GM12878 (cell line): ENCODE measurements at regions not wholly inside any gene's neighbourhood (a gene's known extent, or its start where the extent isn't known, plus 50 kb on each side); places are given as distances from the start of the nearest gene placed in this dataset.

ENCODE experiments used
- ATAC-seq: fragments of 200-7000 bp; cut with Tn5 transposase; 3 replicates; pipeline ENCODE4 v1.9.1; 2020; ENCODE audit warnings: mild to moderate bottlenecking, moderate library complexity
- BruUV-seq: library from RNA; stranded (reverse); fragments of 400-500 nt; replicated peaks from 2 replicates; lab custom pipeline; 2021; lab: Mats Ljungman, UMichigan
- CTCF ChIA-PET: fragments of 300-600 bp; sonication (Branson Sonifier 250); formaldehyde crosslinking; extraction: SDS; loops from one replicate; lab custom pipeline; 2021; ENCODE audit warnings: inconsistent platforms; lab: Yijun Ruan, JAX
- POLR2A ChIA-PET: fragments of 350-600 bp; formaldehyde crosslinking; extraction: SDS; loops from one replicate; lab custom pipeline; 2021; ENCODE audit warnings: inconsistent platforms; lab: Charles Lee
- RAD21 ChIA-PET: fragments of 300-600 bp; sonication (Branson Sonifier 250); formaldehyde crosslinking; loops from one replicate; lab custom pipeline; 2023; ENCODE audit warnings: antibody characterized with exemption; ENCODE audit not compliant: unreplicated experiment; lab: Charles Lee
- SMC1A ChIA-PET: fragments of 300-600 bp; sonication (Branson Sonifier 250); formaldehyde crosslinking; loops from one replicate; lab custom pipeline; 2023; ENCODE audit not compliant: unreplicated experiment, uncharacterized antibody; lab: Charles Lee
- DNase-seq: peaks from one replicate; pipeline ENCODE4 v3.0.0-alpha.2; 2011; ENCODE audit warnings: low read depth, low spot score
- FAIRE-seq: peaks from 3 replicates; lab custom pipeline; 2011; peaks lifted over from hg19 to GRCh38; lab: Jason Lieb, UNC
- H2AFZ ChIP-seq: 2 replicates; pipeline ENCODE4 v1.6.0; 2011; ENCODE audit warnings: low read depth, low read length, control low read depth; ENCODE audit not compliant: control insufficient read depth
- H3K27ac ChIP-seq: 2 replicates; pipeline ENCODE4 v1.5.1; 2011; ENCODE audit warnings: control low read depth; ENCODE audit not compliant: control insufficient read depth, insufficient read depth
- H3K27me3 ChIP-seq, 2 experiments: replicated peaks in 1 of 2; 2 replicates each; pipeline versions ENCODE4 v1.6.0 to v1.6.1; 2011; ENCODE audit warnings: low read length in 1 of 2; ENCODE audit not compliant: control insufficient read depth in 2 of 2, insufficient read depth in 2 of 2
- H3K36me3 ChIP-seq, 2 experiments: 2 replicates each; pipeline ENCODE4 v1.5.1; 2011; ENCODE audit warnings: low read length in 1 of 2; ENCODE audit not compliant: control insufficient read depth in 2 of 2, insufficient read depth in 2 of 2
- H3K4me1 ChIP-seq: 2 replicates; pipeline ENCODE4 v1.6.1; 2011; ENCODE audit warnings: mild to moderate bottlenecking, low read length, moderate library complexity, mixed read lengths; ENCODE audit not compliant: control insufficient read depth, insufficient read depth
- H3K4me2 ChIP-seq: 2 replicates; pipeline ENCODE4 v1.6.0; 2011; ENCODE audit warnings: control low read depth; ENCODE audit not compliant: control insufficient read depth, insufficient read depth
- H3K4me3 ChIP-seq: fragments of 200-600 bp; sonication (generic); 2 replicates; pipeline ENCODE4 v1.5.1; 2016
- H3K79me2 ChIP-seq: 2 replicates; pipeline ENCODE4 v1.6.0; 2011; ENCODE audit warnings: low read length; ENCODE audit not compliant: control insufficient read depth, insufficient read depth
- H3K9ac ChIP-seq: 2 replicates; pipeline ENCODE4 v1.8.0; 2011; ENCODE audit warnings: low read length, control low read depth, mixed read lengths; ENCODE audit not compliant: control insufficient read depth, insufficient read depth
- H3K9me3 ChIP-seq: replicated peaks from 3 replicates; pipeline ENCODE4 v1.5.1; 2011; ENCODE audit warnings: mild to moderate bottlenecking, low read length; ENCODE audit not compliant: control insufficient read depth, insufficient read depth
- H4K20me1 ChIP-seq: 2 replicates; pipeline ENCODE4 v1.6.0; 2011; ENCODE audit not compliant: control insufficient read depth, insufficient read depth
- GATAD2B ChIP-seq: fragments of 450-650 bp; conservative IDR thresholded peaks from 2 replicates; pipeline ENCODE4 v1.6.1; 2017; ENCODE audit warnings: low read depth, mild to moderate bottlenecking, moderate library complexity
- LARP7 ChIP-seq: fragments of 450-650 bp; IDR thresholded peaks from 2 replicates; pipeline ENCODE4 v1.6.1; 2017; ENCODE audit warnings: mild to moderate bottlenecking
- RUNX3 ChIP-seq: IDR thresholded peaks from 2 replicates; pipeline ENCODE4 v1.6.1; 2012; ENCODE audit warnings: low read length, inconsistent platforms
- SIN3A ChIP-seq: IDR thresholded peaks from 2 replicates; pipeline ENCODE4 v1.6.1; 2012; ENCODE audit warnings: low read depth, low read length, improper control_type of control experiment
- SMAD1 ChIP-seq: fragments of 450-650 bp; IDR thresholded peaks from 2 replicates; pipeline ENCODE4 v1.6.1; 2018; ENCODE audit warnings: mild to moderate bottlenecking, low read depth; ENCODE audit not compliant: partially characterized antibody
- SREBF2 ChIP-seq: IDR thresholded peaks from 2 replicates; pipeline ENCODE4 v1.6.1; 2012; ENCODE audit warnings: mild to moderate bottlenecking, low read length
- TBL1XR1 ChIP-seq: IDR thresholded peaks from 2 replicates; pipeline ENCODE4 v1.6.1; 2012; ENCODE audit warnings: low read depth, low read length, improper control_type of control experiment
- ZNF217 ChIP-seq: fragments of 450-650 bp; IDR thresholded peaks from 2 replicates; pipeline ENCODE4 v1.6.1; 2017; ENCODE audit warnings: antibody characterized with exemption, mild to moderate bottlenecking
- WGBS: methylation state at CpG from one replicate; pipeline ENCODE4 v1.1.6; 2016; ENCODE audit warnings: low lambda C conversion rate; ENCODE audit not compliant: insufficient replicate concordance, insufficient coverage; ENCODE audit errors: missing lambda C conversion rate; 5-methylcytosine and 5-hydroxymethylcytosine counted together
- in situ Hi-C: fragments of 300-500 bp; cut with MboI; formaldehyde crosslinking; loops from 9 replicates; pipeline ENCODE4 v1.14.3; 2018; ENCODE audit warnings: mixed read lengths
- intact Hi-C: fragments of 100-400 bp; cut with micrococcal nuclease; formaldehyde crosslinking; loops from one replicate; pipeline ENCODE4 v1.14.2; 2022; ENCODE audit not compliant: unreplicated experiment
- TF ChIP-seq, protein P1 (sequence below): fragments of 450-650 bp; conservative IDR thresholded peaks from 2 replicates; pipeline ENCODE4 v1.6.1; 2017; ENCODE audit warnings: mild to moderate bottlenecking, moderate library complexity
- TF ChIP-seq, protein P2 (sequence below): IDR thresholded peaks from 2 replicates; pipeline ENCODE4 v1.6.1; 2012; ENCODE audit warnings: improper control_type of control experiment, low read depth, low read length; ENCODE audit not compliant: insufficient replicate concordance
- TF ChIP-seq, protein P3 (sequence below): fragments of 450-650 bp; IDR thresholded peaks from 2 replicates; pipeline ENCODE4 v1.6.1; 2018; ENCODE audit warnings: borderline replicate concordance, mild to moderate bottlenecking; ENCODE audit not compliant: partially characterized antibody
- TF ChIP-seq, protein P4 (sequence below): IDR thresholded peaks from 2 replicates; pipeline ENCODE4 v1.6.1; 2011; ENCODE audit warnings: mild to moderate bottlenecking, low read depth, low read length, moderate library complexity; ENCODE audit not compliant: insufficient replicate concordance

DNA sequence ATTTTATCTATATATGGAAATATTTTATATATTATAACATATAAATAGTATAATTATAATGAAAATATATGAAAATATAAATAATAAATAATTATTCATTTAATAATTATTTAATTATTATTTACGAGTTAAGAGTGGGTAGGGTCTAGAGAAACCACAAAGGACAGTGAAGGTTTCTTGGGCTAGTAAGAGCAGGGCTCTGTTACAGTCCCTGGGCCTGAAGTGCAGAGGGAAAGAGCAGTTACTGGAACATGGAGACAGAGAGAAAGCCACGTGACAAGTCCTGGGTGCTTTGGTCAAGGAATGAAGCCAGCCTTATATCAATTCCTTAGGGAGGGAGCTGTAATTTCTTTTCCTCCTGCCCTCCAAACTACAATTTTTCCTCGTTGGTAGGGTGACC is 117.2 kb upstream of the OLIG2 start:
- no peak overlapping the region for H3K4me2 ChIP-seq
- no peak overlapping the region for H3K9ac ChIP-seq
- no peaks in the 10 kb centered on the region for H3K36me3 ChIP-seq
- intact Hi-C loops (no loop called here), in situ Hi-C loops (no loop called here)
- H3K79me2 ChIP-seq: no peaks in the 10 kb centered on the region
- BruUV-seq: no TSS peak
- ATAC-seq (no peak), FAIRE-seq (no peak), DNase-seq (no peak)
- H3K27me3 ChIP-seq: no peaks in the 10 kb centered on the region
- ChIA-PET SMC1A (no interaction called here), CTCF (interaction anchor here (1.5 kb wide), 1 partner anchor 32 kb away, joined by 3 read pairs; no protein-coding TSS in a partner anchor), RAD21 (no interaction called here), POLR2A (no interaction called here)
- no peak overlapping the region for H3K4me3 ChIP-seq
- H3K27ac ChIP-seq: no peak overlapping the region
- TF ChIP-seq GATAD2B: no peak
- TF ChIP-seq, protein P1, sequence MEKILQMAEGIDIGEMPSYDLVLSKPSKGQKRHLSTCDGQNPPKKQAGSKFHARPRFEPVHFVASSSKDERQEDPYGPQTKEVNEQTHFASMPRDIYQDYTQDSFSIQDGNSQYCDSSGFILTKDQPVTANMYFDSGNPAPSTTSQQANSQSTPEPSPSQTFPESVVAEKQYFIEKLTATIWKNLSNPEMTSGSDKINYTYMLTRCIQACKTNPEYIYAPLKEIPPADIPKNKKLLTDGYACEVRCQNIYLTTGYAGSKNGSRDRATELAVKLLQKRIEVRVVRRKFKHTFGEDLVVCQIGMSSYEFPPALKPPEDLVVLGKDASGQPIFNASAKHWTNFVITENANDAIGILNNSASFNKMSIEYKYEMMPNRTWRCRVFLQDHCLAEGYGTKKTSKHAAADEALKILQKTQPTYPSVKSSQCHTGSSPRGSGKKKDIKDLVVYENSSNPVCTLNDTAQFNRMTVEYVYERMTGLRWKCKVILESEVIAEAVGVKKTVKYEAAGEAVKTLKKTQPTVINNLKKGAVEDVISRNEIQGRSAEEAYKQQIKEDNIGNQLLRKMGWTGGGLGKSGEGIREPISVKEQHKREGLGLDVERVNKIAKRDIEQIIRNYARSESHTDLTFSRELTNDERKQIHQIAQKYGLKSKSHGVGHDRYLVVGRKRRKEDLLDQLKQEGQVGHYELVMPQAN: no peak
- TF ChIP-seq SIN3A: no peak
- TF ChIP-seq SREBF2: no peak
- TF ChIP-seq, protein P2, sequence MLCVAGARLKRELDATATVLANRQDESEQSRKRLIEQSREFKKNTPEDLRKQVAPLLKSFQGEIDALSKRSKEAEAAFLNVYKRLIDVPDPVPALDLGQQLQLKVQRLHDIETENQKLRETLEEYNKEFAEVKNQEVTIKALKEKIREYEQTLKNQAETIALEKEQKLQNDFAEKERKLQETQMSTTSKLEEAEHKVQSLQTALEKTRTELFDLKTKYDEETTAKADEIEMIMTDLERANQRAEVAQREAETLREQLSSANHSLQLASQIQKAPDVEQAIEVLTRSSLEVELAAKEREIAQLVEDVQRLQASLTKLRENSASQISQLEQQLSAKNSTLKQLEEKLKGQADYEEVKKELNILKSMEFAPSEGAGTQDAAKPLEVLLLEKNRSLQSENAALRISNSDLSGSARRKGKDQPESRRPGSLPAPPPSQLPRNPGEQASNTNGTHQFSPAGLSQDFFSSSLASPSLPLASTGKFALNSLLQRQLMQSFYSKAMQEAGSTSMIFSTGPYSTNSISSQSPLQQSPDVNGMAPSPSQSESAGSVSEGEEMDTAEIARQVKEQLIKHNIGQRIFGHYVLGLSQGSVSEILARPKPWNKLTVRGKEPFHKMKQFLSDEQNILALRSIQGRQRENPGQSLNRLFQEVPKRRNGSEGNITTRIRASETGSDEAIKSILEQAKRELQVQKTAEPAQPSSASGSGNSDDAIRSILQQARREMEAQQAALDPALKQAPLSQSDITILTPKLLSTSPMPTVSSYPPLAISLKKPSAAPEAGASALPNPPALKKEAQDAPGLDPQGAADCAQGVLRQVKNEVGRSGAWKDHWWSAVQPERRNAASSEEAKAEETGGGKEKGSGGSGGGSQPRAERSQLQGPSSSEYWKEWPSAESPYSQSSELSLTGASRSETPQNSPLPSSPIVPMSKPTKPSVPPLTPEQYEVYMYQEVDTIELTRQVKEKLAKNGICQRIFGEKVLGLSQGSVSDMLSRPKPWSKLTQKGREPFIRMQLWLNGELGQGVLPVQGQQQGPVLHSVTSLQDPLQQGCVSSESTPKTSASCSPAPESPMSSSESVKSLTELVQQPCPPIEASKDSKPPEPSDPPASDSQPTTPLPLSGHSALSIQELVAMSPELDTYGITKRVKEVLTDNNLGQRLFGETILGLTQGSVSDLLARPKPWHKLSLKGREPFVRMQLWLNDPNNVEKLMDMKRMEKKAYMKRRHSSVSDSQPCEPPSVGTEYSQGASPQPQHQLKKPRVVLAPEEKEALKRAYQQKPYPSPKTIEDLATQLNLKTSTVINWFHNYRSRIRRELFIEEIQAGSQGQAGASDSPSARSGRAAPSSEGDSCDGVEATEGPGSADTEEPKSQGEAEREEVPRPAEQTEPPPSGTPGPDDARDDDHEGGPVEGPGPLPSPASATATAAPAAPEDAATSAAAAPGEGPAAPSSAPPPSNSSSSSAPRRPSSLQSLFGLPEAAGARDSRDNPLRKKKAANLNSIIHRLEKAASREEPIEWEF: no peak
- no peak for TF ChIP-seq RUNX3
- no peak for TF ChIP-seq SMAD1
- TF ChIP-seq, protein P3, sequence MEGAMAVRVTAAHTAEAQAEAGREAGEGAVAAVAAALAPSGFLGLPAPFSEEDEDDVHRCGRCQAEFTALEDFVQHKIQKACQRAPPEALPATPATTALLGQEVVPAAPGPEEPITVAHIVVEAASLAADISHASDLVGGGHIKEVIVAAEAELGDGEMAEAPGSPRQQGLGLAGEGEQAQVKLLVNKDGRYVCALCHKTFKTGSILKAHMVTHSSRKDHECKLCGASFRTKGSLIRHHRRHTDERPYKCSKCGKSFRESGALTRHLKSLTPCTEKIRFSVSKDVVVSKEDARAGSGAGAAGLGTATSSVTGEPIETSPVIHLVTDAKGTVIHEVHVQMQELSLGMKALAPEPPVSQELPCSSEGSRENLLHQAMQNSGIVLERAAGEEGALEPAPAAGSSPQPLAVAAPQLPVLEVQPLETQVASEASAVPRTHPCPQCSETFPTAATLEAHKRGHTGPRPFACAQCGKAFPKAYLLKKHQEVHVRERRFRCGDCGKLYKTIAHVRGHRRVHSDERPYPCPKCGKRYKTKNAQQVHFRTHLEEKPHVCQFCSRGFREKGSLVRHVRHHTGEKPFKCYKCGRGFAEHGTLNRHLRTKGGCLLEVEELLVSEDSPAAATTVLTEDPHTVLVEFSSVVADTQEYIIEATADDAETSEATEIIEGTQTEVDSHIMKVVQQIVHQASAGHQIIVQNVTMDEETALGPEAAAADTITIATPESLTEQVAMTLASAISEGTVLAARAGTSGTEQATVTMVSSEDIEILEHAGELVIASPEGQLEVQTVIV: no peak
- TF ChIP-seq, protein P4, sequence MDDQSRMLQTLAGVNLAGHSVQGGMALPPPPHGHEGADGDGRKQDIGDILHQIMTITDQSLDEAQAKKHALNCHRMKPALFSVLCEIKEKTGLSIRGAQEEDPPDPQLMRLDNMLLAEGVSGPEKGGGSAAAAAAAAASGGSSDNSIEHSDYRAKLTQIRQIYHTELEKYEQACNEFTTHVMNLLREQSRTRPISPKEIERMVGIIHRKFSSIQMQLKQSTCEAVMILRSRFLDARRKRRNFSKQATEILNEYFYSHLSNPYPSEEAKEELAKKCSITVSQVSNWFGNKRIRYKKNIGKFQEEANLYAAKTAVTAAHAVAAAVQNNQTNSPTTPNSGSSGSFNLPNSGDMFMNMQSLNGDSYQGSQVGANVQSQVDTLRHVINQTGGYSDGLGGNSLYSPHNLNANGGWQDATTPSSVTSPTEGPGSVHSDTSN: no peak
- TF ChIP-seq TBL1XR1: no peak
- no peak for TF ChIP-seq ZNF217
- no peak for TF ChIP-seq LARP7
- H3K9me3 ChIP-seq: no peaks in the 10 kb centered on the region
- 37% methylated on average over 3 of the region's 3 CpGs for WGBS
- H3K4me1 ChIP-seq: no peaks in the 10 kb centered on the region
- no peaks in the 10 kb centered on the region for H4K20me1 ChIP-seq
- no peak overlapping the region for H2AFZ ChIP-seq
